ENCODE measurements at regions not wholly inside any gene's neighbourhood (a gene's known extent, or its start where the extent isn't known, plus 50 kb on each side); places are given as distances from the start of the nearest gene placed in this dataset.
A peak's percentile ranks its signal among the peaks of the same experiment; 100 is the strongest.

DNA sequence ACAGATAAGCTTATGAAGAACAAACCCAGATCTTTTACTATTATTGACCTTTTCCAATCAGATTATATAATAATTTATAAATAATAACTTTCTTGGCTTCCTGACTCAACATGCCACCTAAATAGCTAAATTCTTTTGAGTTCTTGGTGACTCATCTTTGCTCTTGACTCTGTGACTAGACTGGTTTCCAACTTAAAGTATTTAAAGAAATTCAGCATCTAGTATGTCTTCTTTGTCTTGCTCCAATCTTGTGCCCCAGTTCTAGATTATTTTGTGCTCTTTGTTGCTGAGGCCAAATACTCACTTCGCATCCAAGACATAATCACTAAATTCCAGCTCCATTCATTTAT, 483.2 kb upstream of the TBL1XR1 start:
- Histone ChIP-seq H3K27ac (no peak overlapping the region), H3K9me3 (ENCODE audit: low read depth) (no peaks in the 10 kb centered on the region), H3K4me1 (ENCODE audit: low read depth) (no peaks in the 10 kb centered on the region), H3K36me3 (no peaks in the 10 kb centered on the region), H3K27me3 (no peaks in the 10 kb centered on the region), H3K4me3 (no peak overlapping the region)
- DNase-seq (ENCODE audit: low read depth in 1 of 2, low spot score in 1 of 2) = peak in 1 of 2 donors; percentile 31
- TF ChIP-seq, protein P1, sequence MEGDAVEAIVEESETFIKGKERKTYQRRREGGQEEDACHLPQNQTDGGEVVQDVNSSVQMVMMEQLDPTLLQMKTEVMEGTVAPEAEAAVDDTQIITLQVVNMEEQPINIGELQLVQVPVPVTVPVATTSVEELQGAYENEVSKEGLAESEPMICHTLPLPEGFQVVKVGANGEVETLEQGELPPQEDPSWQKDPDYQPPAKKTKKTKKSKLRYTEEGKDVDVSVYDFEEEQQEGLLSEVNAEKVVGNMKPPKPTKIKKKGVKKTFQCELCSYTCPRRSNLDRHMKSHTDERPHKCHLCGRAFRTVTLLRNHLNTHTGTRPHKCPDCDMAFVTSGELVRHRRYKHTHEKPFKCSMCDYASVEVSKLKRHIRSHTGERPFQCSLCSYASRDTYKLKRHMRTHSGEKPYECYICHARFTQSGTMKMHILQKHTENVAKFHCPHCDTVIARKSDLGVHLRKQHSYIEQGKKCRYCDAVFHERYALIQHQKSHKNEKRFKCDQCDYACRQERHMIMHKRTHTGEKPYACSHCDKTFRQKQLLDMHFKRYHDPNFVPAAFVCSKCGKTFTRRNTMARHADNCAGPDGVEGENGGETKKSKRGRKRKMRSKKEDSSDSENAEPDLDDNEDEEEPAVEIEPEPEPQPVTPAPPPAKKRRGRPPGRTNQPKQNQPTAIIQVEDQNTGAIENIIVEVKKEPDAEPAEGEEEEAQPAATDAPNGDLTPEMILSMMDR (IDR thresholded peaks at IDR 0.05; ENCODE audit: low read depth, low read length) = no peak

DNA sequence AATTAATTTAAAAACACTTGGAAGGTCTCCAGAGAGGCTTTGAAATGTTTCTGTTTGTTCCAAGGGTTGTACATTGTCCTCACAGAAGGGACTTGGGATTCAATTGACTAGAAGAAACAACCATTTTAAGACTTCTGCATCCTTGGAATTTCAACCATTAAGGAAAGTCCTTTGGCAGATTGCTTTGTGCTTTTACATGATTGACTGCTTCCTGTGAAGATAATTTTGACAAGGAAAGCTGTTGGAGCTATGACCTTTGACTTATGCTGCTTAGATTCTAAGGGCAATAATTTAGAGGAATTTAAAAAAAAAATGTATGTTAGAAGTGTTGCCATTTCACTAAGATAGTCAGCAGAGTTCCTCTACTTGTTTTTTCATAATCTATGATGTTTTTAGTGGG, 483.9 kb upstream of the TBL1XR1 start:
- H3K4me3 ChIP-seq = no peak overlapping the region
- no peaks in the 10 kb centered on the region for H3K9me3 ChIP-seq (ENCODE audit: low read depth)
- H3K36me3 ChIP-seq = no peaks in the 10 kb centered on the region
- H3K27me3 ChIP-seq = no peaks in the 10 kb centered on the region
- peak in 1 of 2 donors; percentile 39 for DNase-seq (ENCODE audit: low read depth in 1 of 2, low spot score in 1 of 2)
- H3K4me1 ChIP-seq (ENCODE audit: low read depth) = no peaks in the 10 kb centered on the region
- no peak overlapping the region for H3K27ac ChIP-seq
- TF ChIP-seq, protein P1 (IDR thresholded peaks at IDR 0.05; ENCODE audit: low read depth, low read length) = no peak

DNA sequence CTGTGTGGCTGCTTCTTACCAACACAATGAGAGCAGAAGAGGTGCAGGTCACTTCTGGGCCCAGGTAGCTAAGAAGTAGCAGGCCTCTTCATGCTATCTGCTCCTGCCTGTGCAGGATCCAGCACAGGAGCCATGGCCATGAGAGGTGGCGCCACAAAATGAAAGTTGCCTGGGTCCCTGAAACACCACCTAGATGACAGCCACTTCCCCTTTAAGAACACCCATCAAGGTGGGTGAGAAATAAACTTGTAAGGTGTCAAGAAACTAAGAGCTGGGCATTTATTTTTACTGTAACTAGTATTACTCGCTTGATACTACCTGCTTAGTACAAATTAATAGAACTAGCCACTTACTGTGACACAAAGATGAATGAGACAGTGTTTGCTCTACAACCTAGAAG, 484.6 kb upstream of the TBL1XR1 start:
- DNase-seq (ENCODE audit: low read depth in 1 of 2, low spot score in 1 of 2) = no peak
- Histone ChIP-seq H3K27ac (no peak overlapping the region), H3K36me3 (no peaks in the 10 kb centered on the region), H3K27me3 (no peaks in the 10 kb centered on the region), H3K4me1 (ENCODE audit: low read depth) (no peaks in the 10 kb centered on the region), H3K9me3 (ENCODE audit: low read depth) (no peaks in the 10 kb centered on the region), H3K4me3 (no peak overlapping the region)
- TF ChIP-seq, protein P1 (IDR thresholded peaks at IDR 0.05; ENCODE audit: low read depth, low read length) = no peak

DNA sequence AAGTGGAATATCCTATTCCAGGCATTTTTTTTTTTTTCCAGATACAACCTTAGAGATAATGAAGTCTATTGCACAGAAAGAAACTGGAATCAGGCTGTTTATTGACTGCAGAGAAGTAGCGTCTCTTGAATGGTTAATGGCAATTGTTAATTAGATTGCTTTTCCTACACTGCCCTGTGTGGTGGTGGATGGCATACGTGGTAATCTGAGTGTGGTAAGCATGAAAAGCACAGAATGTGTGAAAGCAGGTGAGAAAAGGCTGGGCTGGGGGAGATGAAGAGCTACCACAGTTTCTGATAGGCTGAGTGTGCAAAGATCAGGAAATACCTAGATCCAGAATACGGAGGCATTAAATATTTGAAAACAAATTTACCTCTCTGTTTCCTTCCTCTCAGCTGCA, 486.3 kb upstream of the TBL1XR1 start:
- TF ChIP-seq, protein P1 (IDR thresholded peaks at IDR 0.05; ENCODE audit: low read depth, low read length) = no peak
- DNase-seq (ENCODE audit: low read depth in 1 of 2, low spot score in 1 of 2) = no peak
- H3K9me3 ChIP-seq (ENCODE audit: low read depth) = no peaks in the 10 kb centered on the region
- no peak overlapping the region for H3K27ac ChIP-seq
- H3K4me1 ChIP-seq (ENCODE audit: low read depth) = no peaks in the 10 kb centered on the region
- H3K4me3 ChIP-seq = no peak overlapping the region
- no peaks in the 10 kb centered on the region for H3K36me3 ChIP-seq
- no peaks in the 10 kb centered on the region for H3K27me3 ChIP-seq

DNA sequence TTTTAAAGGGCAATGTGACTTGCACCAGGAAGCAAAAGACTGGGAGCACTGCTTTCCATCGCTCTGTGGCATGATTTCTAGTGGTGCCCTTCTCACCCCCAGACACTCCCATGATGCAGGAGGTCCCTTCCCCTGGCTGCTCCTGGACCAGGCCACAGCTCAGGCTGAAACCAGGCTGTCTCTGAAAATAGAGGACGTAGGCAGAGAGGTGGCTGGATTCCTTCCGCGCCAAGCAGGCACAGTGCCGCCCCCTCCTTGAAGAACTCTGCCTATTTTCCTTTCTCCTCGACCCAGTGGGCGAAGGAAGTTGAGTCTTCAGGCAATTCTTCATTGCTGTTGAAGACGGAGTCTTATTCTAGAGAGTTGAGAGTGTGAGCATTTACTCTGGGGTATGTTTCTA, 489.4 kb upstream of the TBL1XR1 start:
- TF ChIP-seq, protein P1 (IDR thresholded peaks at IDR 0.05; ENCODE audit: low read depth, low read length) = no peak
- no peak for DNase-seq (ENCODE audit: low read depth in 1 of 2, low spot score in 1 of 2)
- Histone ChIP-seq H3K27ac (no peak overlapping the region), H3K4me1 (ENCODE audit: low read depth) (no peaks in the 10 kb centered on the region), H3K36me3 (no peaks in the 10 kb centered on the region), H3K4me3 (no peak overlapping the region), H3K27me3 (no peaks in the 10 kb centered on the region), H3K9me3 (ENCODE audit: low read depth) (no peaks in the 10 kb centered on the region)

DNA sequence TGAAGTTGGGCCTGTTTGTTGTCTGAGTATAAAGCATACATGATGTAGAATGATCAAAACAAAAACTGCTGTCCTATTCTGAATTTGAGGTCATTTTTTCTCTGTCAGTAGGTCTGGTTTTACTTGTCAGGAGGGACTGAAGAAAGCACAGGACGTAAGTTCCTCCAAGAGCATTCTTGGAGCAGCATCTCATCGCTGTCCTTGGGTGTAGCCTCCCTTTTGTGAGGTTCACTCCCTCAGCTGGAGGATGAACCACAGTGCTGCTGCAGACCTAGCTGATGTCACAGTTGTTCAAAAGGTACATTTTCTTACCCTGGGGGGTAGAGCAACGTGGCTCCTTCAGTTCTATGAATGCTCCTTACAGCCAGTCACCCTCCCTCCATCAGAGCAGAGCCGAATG, 490.0 kb upstream of the TBL1XR1 start:
- Histone ChIP-seq H3K27me3 (no peaks in the 10 kb centered on the region), H3K4me1 (ENCODE audit: low read depth) (no peaks in the 10 kb centered on the region), H3K4me3 (no peak overlapping the region), H3K36me3 (no peaks in the 10 kb centered on the region), H3K9me3 (ENCODE audit: low read depth) (no peaks in the 10 kb centered on the region), H3K27ac (no peak overlapping the region)
- TF ChIP-seq, protein P1 (IDR thresholded peaks at IDR 0.05; ENCODE audit: low read depth, low read length) = no peak
- no peak for DNase-seq (ENCODE audit: low read depth in 1 of 2, low spot score in 1 of 2)
